Caco-2 (cell line): ENCODE measurements at regions not wholly inside any gene's neighbourhood (a gene's known extent, or its start where the extent isn't known, plus 50 kb on each side); places are given as distances from the start of the nearest gene placed in this dataset.

Experiments
- BruUV-seq: library from RNA; stranded (reverse); fragments of 400-500 nt; replicated peaks from 2 replicates; lab custom pipeline; 2021; lab: Mats Ljungman, UMichigan
- CTCF ChIA-PET: fragments of 300-600 bp; sonication (Branson Sonifier 250); formaldehyde crosslinking; loops from one replicate; lab custom pipeline; 2022; ENCODE audit warnings: antibody characterized with exemption; lab: Charles Lee
- POLR2A ChIA-PET: fragments of 300-600 bp; sonication (Branson Sonifier 250); formaldehyde crosslinking; loops from one replicate; lab custom pipeline; 2022; ENCODE audit warnings: antibody characterized with exemption; lab: Charles Lee
- DNase-seq, 2 experiments: peaks; one replicate each; pipeline versions ENCODE4 v3.0.0 to v3.0.0-alpha.2; 2020 to 2022
- H3K27me3 ChIP-seq: replicated peaks from 2 replicates; pipeline ENCODE4 v1.6.0; 2011; ENCODE audit warnings: low read length; ENCODE audit not compliant: control insufficient read depth, insufficient read depth
- H3K36me3 ChIP-seq: 2 replicates; pipeline ENCODE4 v1.5.1; 2011; ENCODE audit warnings: low read length; ENCODE audit not compliant: control insufficient read depth, insufficient read depth
- H3K4me1 ChIP-seq: fragments of 250-450 bp; sonication (Bioruptor Pico); 2 replicates; pipeline ENCODE4 v1.5.1; 2020; ENCODE audit warnings: mild to moderate bottlenecking
- H3K4me3 ChIP-seq: 2 replicates; pipeline ENCODE4 v1.5.1; 2011; ENCODE audit warnings: low read depth, mild to moderate bottlenecking, control low read depth, low read length
- H3K9me3 ChIP-seq: fragments of 250-450 bp; sonication (Bioruptor Pico); 2 replicates; pipeline ENCODE4 v1.5.1; 2020; ENCODE audit warnings: mild to moderate bottlenecking, moderate library complexity
- H3K27ac Mint-ChIP-seq: one replicate; pipeline ENCODE4 v1.8.0; 2022; ENCODE audit warnings: mixed read lengths; ENCODE audit not compliant: unreplicated experiment
- H3K27me3 Mint-ChIP-seq: one replicate; pipeline ENCODE4 v1.8.0; 2022; ENCODE audit warnings: mixed read lengths; ENCODE audit not compliant: insufficient read depth, unreplicated experiment
- H3K36me3 Mint-ChIP-seq: one replicate; pipeline ENCODE4 v1.8.0; 2022; ENCODE audit warnings: mild to moderate bottlenecking, mixed read lengths; ENCODE audit not compliant: insufficient read depth, unreplicated experiment
- H3K4me1 Mint-ChIP-seq: one replicate; pipeline ENCODE4 v1.8.0; 2022; ENCODE audit warnings: low read depth, mixed read lengths; ENCODE audit not compliant: unreplicated experiment
- H3K4me3 Mint-ChIP-seq: one replicate; pipeline ENCODE4 v1.8.0; 2022; ENCODE audit warnings: mild to moderate bottlenecking, moderate library complexity, mixed read lengths; ENCODE audit not compliant: unreplicated experiment
- H3K9me3 Mint-ChIP-seq: one replicate; pipeline ENCODE4 v1.8.0; 2022; ENCODE audit warnings: mixed read lengths; ENCODE audit not compliant: unreplicated experiment
- intact Hi-C: fragments of 100-400 bp; cut with micrococcal nuclease; formaldehyde crosslinking; loops from one replicate; pipeline ENCODE4 v1.10.0; 2022; ENCODE audit not compliant: unreplicated experiment
- TF ChIP-seq, protein P1 (sequence below), 2 experiments: fragments of 200-600 bp in 1 of 2; IDR thresholded peaks; 1 replicate in 1 of 2; 2 replicates in 1 of 2; pipeline versions ENCODE4 v1.5.1 to v1.8.0; 2011 to 2022; ENCODE audit warnings: antibody characterized with exemption in 1 of 2, control low read depth in 1 of 2, inconsistent platforms in 1 of 2, low read depth in 1 of 2, low read length in 1 of 2, mild to moderate bottlenecking in 1 of 2, moderate library complexity in 1 of 2; ENCODE audit not compliant: insufficient read depth in 1 of 2, severe bottlenecking in 1 of 2, unreplicated experiment in 1 of 2

DNA sequence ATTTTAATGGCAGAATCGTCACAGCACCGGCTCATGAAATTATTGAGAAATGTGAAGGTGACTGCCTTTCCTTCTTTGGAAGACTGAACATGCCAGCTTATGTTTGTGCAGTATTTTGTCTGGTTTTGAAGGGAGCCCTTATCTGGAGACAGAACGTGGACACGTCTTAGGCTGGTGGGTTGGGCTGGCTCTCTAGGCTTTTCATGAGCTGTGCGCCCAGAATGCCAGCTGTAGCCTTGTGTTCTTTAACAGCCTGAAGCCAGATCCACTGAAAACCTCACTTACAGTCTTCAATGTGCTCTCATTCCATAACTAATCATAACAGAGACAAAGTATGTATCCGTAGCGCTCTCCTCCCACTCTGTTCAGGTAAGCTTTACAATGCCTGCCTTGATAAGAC is 184.4 kb upstream of the HTR2A start:
- intact Hi-C loops, result no loop called here
- Histone ChIP-seq H3K4me1 (no peaks in the 10 kb centered on the region), H3K9me3 (no peaks in the 10 kb centered on the region), H3K4me3 (no peak overlapping the region), H3K27me3 (no peaks in the 10 kb centered on the region), H3K36me3 (no peaks in the 10 kb centered on the region)
- Mint-ChIP-seq H3K9me3 (no peaks in the 10 kb centered on the region), H3K27ac (no peak overlapping the region), H3K4me1 (no peaks in the 10 kb centered on the region), H3K4me3 (no peak overlapping the region), H3K36me3 (no peaks in the 10 kb centered on the region), H3K27me3 (peaks cover 12% of the 10 kb centered on the region)
- no TSS peak for BruUV-seq
- ChIA-PET POLR2A (no interaction called here), CTCF (no interaction called here)
- DNase-seq, result no peak
- TF ChIP-seq, protein P1, sequence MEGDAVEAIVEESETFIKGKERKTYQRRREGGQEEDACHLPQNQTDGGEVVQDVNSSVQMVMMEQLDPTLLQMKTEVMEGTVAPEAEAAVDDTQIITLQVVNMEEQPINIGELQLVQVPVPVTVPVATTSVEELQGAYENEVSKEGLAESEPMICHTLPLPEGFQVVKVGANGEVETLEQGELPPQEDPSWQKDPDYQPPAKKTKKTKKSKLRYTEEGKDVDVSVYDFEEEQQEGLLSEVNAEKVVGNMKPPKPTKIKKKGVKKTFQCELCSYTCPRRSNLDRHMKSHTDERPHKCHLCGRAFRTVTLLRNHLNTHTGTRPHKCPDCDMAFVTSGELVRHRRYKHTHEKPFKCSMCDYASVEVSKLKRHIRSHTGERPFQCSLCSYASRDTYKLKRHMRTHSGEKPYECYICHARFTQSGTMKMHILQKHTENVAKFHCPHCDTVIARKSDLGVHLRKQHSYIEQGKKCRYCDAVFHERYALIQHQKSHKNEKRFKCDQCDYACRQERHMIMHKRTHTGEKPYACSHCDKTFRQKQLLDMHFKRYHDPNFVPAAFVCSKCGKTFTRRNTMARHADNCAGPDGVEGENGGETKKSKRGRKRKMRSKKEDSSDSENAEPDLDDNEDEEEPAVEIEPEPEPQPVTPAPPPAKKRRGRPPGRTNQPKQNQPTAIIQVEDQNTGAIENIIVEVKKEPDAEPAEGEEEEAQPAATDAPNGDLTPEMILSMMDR (IDR thresholded peaks at IDR 0.05; ENCODE audit: insufficient read depth in 1 of 2, low read depth in 1 of 2, low read length in 1 of 2, severe bottlenecking in 1 of 2, unreplicated experiment in 1 of 2), result no peak

DNA sequence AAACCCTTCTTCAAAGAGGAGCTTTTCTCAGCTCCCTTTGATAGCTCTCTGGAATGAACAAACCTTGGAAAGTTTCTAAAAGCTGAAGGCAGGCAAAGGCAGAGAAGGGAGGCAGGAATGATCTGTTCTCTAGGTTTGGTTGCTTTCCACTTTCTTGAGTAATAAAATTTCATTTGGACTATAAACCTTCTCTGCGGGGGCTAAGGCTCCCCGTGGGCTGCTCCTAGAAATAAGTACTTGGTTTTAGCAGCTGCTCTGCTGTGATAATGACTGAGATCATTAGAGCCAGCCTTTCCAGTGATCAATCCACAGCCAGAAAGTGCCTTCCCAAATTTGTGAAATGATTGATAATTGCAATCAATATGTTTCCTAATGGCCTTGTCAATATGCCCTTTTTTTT is 183.8 kb upstream of the HTR2A start:
- CTCF ChIA-PET, result no interaction called here

DNA sequence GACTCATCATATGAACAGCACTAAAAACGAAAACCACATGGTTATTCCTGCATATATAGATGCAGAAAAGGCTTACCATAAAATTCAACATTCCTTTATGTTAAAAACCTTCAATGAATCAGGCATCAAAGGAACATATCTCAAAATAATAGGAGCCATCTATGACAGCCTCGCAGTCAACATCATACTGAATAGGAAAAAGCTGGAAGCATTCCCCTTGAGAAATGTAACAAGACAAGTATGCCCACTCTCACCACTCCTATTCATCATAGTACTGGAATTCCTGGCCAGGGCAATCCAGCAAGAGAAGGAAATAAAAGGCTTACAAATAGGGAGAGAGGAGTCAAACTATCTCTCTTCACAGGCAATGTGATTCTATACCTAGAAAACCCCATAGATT is 179.6 kb upstream of the HTR2A start:
- no TSS peak for BruUV-seq
- no peak overlapping the region for H3K4me3 Mint-ChIP-seq

More for the DNA sequence above, 183.8 kb upstream of the HTR2A start:
- POLR2A ChIA-PET, result no interaction called here
- H3K9me3 Mint-ChIP-seq, result no peaks in the 10 kb centered on the region
- H3K4me3 Mint-ChIP-seq, result no peak overlapping the region
- no peaks in the 10 kb centered on the region for H3K4me1 Mint-ChIP-seq
- no peaks in the 10 kb centered on the region for H3K27me3 ChIP-seq
- H3K9me3 ChIP-seq, result no peaks in the 10 kb centered on the region
- no peaks in the 10 kb centered on the region for H3K4me1 ChIP-seq
- no peaks in the 10 kb centered on the region for H3K36me3 Mint-ChIP-seq
- intact Hi-C loops, result no loop called here
- no peak overlapping the region for H3K27ac Mint-ChIP-seq
- DNase-seq, result no peak
- BruUV-seq, result no TSS peak
- H3K4me3 ChIP-seq, result no peak overlapping the region
- TF ChIP-seq, protein P1 (IDR thresholded peaks at IDR 0.05; ENCODE audit: insufficient read depth in 1 of 2, low read depth in 1 of 2, low read length in 1 of 2, severe bottlenecking in 1 of 2, unreplicated experiment in 1 of 2), result no peak
- no peaks in the 10 kb centered on the region for H3K36me3 ChIP-seq
- H3K27me3 Mint-ChIP-seq, result peaks cover 11% of the 10 kb centered on the region

More for the DNA sequence above, 179.6 kb upstream of the HTR2A start:
- Histone ChIP-seq H3K27me3 (no peaks in the 10 kb centered on the region), H3K36me3 (no peaks in the 10 kb centered on the region), H3K4me1 (no peaks in the 10 kb centered on the region), H3K4me3 (no peak overlapping the region), H3K9me3 (no peaks in the 10 kb centered on the region)
- DNase-seq, result no peak
- Mint-ChIP-seq H3K27ac (no peak overlapping the region), H3K4me1 (no peaks in the 10 kb centered on the region), H3K9me3 (no peaks in the 10 kb centered on the region), H3K27me3 (peaks cover 14% of the 10 kb centered on the region), H3K36me3 (no peaks in the 10 kb centered on the region)
- intact Hi-C loops, result no loop called here
- CTCF ChIA-PET, result no interaction called here
- TF ChIP-seq, protein P1 (IDR thresholded peaks at IDR 0.05; ENCODE audit: insufficient read depth in 1 of 2, low read depth in 1 of 2, low read length in 1 of 2, severe bottlenecking in 1 of 2, unreplicated experiment in 1 of 2), result no peak
- POLR2A ChIA-PET, result no interaction called here
